Transverse colon (tissue), 4 donors: ENCODE measurements at regions not wholly inside any gene's neighbourhood (a gene's known extent, or its start where the extent isn't known, plus 50 kb on each side); places are given as distances from the start of the nearest gene placed in this dataset.

Experiments used
- POLR2A ChIP-seq: fragments of 450-650 bp; IDR thresholded peaks from one replicate; pipeline ENCODE4 v1.6.1; 2016; ENCODE audit warnings: antibody characterized with exemption, mild to moderate bottlenecking, moderate library complexity
- POLR2AphosphoS5 ChIP-seq, 3 donors: sonication (generic); formaldehyde crosslinking; IDR thresholded peaks; one replicate each; pipeline ENCODE4 v1.6.1; 2016; ENCODE audit warnings: antibody characterized with exemption in 3 of 3
- TF ChIP-seq, protein P1 (sequence below), 5 experiments: fragments of 200-600 bp in 3 of 5; fragments of 450-650 bp in 2 of 5; sonication (generic) in 3 of 5; IDR thresholded peaks; 1 replicate in 2 of 5; 2 replicates in 3 of 5; pipeline ENCODE4 v1.5.1; 2016 to 2017; ENCODE audit warnings: antibody characterized with exemption in 5 of 5, inconsistent platforms in 3 of 5, mild to moderate bottlenecking in 2 of 5, moderate library complexity in 1 of 5

- TF ChIP-seq, protein P1, sequence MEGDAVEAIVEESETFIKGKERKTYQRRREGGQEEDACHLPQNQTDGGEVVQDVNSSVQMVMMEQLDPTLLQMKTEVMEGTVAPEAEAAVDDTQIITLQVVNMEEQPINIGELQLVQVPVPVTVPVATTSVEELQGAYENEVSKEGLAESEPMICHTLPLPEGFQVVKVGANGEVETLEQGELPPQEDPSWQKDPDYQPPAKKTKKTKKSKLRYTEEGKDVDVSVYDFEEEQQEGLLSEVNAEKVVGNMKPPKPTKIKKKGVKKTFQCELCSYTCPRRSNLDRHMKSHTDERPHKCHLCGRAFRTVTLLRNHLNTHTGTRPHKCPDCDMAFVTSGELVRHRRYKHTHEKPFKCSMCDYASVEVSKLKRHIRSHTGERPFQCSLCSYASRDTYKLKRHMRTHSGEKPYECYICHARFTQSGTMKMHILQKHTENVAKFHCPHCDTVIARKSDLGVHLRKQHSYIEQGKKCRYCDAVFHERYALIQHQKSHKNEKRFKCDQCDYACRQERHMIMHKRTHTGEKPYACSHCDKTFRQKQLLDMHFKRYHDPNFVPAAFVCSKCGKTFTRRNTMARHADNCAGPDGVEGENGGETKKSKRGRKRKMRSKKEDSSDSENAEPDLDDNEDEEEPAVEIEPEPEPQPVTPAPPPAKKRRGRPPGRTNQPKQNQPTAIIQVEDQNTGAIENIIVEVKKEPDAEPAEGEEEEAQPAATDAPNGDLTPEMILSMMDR (IDR thresholded peaks at IDR 0.05): no peak
- TF ChIP-seq POLR2AphosphoS5 (IDR thresholded peaks at IDR 0.05): no peak
- no peak for TF ChIP-seq POLR2A
These were observed 149.5 kb downstream of the TMEM200A start for GRCh38 chr6:130515306-130515705.
